AG04450 (cell line): ENCODE measurements at regions not wholly inside any gene's neighbourhood (a gene's known extent, or its start where the extent isn't known, plus 50 kb on each side); places are given as distances from the start of the nearest gene placed in this dataset.
A peak's percentile ranks its signal among the peaks of the same experiment; 100 is the strongest.

ENCODE experiments used
- CTCF ChIA-PET: fragments of 300-600, 350-600 bp; formaldehyde crosslinking; extraction: SDS; loops from one replicate; lab custom pipeline; 2022; ENCODE audit warnings: antibody characterized with exemption, inconsistent platforms; lab: Charles Lee
- POLR2A ChIA-PET: fragments of 350-600 bp; formaldehyde crosslinking; extraction: SDS; loops from one replicate; lab custom pipeline; 2021; ENCODE audit warnings: antibody characterized with exemption, inconsistent platforms; lab: Yijun Ruan, JAX
- DNase-seq: peaks from one replicate; pipeline ENCODE4 v3.0.0-alpha.2; 2011; ENCODE audit warnings: low read depth, low spot score
- H3K27ac ChIP-seq: one replicate; pipeline ENCODE4 v1.5.1; 2012; ENCODE audit warnings: low read depth, low read length, control low read depth
- H3K27me3 ChIP-seq: one replicate; pipeline ENCODE4 v1.6.0; 2012; ENCODE audit warnings: low read length; ENCODE audit not compliant: control insufficient read depth, insufficient read depth
- H3K4me3 ChIP-seq: 2 replicates; pipeline ENCODE4 v1.5.1; 2011; ENCODE audit warnings: mild to moderate bottlenecking, low read depth, low read length, control low read depth
- H3K9me3 ChIP-seq: 2 replicates; pipeline ENCODE4 v1.5.1; 2012; ENCODE audit warnings: low read length; ENCODE audit not compliant: control insufficient read depth, insufficient read depth
- TF ChIP-seq, protein P1 (sequence below): IDR thresholded peaks from 2 replicates; pipeline ENCODE4 v1.5.1; 2011; ENCODE audit warnings: low read depth, low read length, control low read depth, inconsistent platforms

DNA sequence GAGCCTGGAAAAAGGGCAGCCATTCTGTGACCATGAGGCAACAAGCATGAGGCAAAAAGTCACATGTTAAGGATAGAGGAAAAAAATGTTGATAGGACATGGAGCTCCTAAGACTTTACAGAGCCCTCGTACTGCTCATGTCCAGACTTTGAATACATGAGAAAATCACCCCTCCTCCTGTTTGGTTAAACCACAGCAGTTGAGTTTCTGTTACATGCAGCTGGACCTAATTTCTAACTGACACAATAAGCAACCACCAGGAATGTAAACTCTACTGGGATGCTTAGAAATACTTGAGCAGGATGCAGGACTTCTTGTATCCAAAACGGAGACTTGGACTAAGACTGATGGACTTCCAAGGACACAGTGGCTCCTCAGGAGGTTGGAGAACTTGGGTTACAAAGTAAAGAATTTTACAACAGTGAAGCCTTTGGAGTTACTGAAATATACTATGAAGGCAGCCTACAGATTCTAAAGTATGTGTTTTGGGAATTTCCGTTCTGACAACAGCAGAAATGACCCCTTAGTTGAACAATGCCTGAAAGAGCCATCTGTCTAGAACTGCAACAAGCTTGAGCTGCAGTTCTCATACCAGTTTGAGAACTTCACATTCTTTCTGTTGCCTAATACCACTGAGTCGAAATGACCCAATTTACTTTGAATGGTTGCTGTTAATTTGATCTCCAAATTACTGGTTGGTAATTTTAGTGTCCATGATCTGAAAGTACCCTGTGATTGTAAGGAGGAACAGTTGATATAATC lies 268.9 kb downstream of the PIK3R1 start:
- Histone ChIP-seq H3K9me3 (no peaks in the 10 kb centered on the region), H3K27me3 (no peaks in the 10 kb centered on the region), H3K4me3 (no peak overlapping the region), H3K27ac (peak overlapping the region; percentile 94)
- TF ChIP-seq, protein P1, sequence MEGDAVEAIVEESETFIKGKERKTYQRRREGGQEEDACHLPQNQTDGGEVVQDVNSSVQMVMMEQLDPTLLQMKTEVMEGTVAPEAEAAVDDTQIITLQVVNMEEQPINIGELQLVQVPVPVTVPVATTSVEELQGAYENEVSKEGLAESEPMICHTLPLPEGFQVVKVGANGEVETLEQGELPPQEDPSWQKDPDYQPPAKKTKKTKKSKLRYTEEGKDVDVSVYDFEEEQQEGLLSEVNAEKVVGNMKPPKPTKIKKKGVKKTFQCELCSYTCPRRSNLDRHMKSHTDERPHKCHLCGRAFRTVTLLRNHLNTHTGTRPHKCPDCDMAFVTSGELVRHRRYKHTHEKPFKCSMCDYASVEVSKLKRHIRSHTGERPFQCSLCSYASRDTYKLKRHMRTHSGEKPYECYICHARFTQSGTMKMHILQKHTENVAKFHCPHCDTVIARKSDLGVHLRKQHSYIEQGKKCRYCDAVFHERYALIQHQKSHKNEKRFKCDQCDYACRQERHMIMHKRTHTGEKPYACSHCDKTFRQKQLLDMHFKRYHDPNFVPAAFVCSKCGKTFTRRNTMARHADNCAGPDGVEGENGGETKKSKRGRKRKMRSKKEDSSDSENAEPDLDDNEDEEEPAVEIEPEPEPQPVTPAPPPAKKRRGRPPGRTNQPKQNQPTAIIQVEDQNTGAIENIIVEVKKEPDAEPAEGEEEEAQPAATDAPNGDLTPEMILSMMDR, result no peak
- POLR2A ChIA-PET, result interaction anchor here (1.1 to 1.5 kb wide), 3 partner anchors 22 to 39 kb away, joined by 3 read pairs; no protein-coding TSS in a partner anchor
- DNase-seq, result peak; percentile 89
- CTCF ChIA-PET, result interaction anchor here (2.8 kb wide), 1 partner anchor 198 kb away, joined by 8 read pairs; no protein-coding TSS in a partner anchor

DNA sequence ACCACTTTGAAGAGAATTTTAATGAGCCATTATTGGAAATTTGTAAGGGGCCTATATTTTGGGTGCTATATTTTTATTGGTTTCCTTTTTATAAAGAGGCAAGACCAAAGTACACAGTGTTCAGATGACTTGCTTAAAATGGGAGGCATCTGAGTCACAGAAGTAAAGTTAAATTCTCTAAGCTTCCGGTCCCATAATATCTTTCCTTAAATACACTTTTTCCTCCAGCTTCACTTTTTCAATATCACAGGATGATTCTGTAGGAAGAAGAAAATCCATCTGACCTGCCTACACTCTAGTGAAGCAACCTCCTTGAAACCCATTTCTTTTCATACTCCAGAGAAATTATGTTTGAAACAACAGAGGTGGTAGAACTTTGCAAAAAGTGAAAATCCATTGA lies 274.0 kb downstream of the PIK3R1 start:
- H3K27me3 ChIP-seq, result no peaks in the 10 kb centered on the region
- H3K9me3 ChIP-seq, result no peaks in the 10 kb centered on the region
- POLR2A ChIA-PET, result no interaction called here
- H3K4me3 ChIP-seq, result no peak overlapping the region
- TF ChIP-seq, protein P1, result no peak
- CTCF ChIA-PET, result interaction anchor here (0.9 kb wide), 1 partner anchor 203 kb away, joined by 4 read pairs; no protein-coding TSS in a partner anchor
- DNase-seq, result no peak
- H3K27ac ChIP-seq, result no peak overlapping the region

DNA sequence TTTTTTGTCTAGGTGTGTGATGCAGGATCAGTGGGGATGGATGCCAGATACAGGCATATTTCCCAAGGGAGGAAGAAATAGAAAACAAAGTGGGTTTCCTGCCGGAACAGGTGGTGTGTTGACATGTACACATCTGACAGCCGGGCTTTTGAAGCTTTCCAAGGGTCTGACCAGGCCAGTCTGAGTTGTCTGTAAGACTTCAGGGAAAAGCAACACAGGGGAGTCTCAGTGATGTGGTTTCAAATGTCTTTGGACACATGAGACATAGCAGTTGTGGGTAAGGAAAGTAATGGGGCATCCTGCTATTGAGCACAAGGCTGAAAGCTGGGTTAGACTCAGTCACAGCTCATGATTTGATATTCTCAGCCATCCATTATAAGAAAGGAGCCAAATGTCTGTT lies 274.9 kb downstream of the PIK3R1 start:
- ChIA-PET CTCF (no interaction called here), POLR2A (no interaction called here)

DNA sequence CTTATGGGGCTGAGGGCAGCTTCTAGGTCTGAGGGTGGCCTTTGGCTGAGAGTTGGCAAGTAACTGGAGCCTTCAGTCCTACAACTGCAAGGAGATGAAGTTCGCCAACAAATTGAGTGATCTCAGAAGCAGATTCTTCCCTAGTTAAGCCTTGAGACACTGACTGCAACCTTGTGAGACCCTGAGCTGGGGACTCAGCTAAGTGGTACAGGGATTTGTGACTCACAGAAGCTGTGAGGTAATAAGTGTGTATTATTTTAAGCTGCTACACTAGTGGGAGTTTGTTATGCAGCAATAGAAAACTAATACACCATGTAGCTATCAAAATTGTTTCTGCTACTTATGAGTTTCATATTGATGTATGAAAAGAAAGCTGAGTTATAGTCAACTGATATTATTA lies 279.2 kb downstream of the PIK3R1 start:
- DNase-seq, result no peak
- Histone ChIP-seq H3K27ac (no peak overlapping the region), H3K4me3 (no peak overlapping the region), H3K9me3 (peaks cover 7% of the 10 kb centered on the region; the same call in 1 of the 2 replicates), H3K27me3 (no peaks in the 10 kb centered on the region)
- CTCF ChIA-PET, result no interaction called here
- TF ChIP-seq, protein P1, result no peak
- POLR2A ChIA-PET, result no interaction called here

More for the DNA sequence above, 274.9 kb downstream of the PIK3R1 start:
- H3K27me3 ChIP-seq, result no peaks in the 10 kb centered on the region
- no peak overlapping the region for H3K27ac ChIP-seq
- no peaks in the 10 kb centered on the region for H3K9me3 ChIP-seq
- no peak for DNase-seq
- TF ChIP-seq, protein P1, result no peak
- no peak overlapping the region for H3K4me3 ChIP-seq

DNA sequence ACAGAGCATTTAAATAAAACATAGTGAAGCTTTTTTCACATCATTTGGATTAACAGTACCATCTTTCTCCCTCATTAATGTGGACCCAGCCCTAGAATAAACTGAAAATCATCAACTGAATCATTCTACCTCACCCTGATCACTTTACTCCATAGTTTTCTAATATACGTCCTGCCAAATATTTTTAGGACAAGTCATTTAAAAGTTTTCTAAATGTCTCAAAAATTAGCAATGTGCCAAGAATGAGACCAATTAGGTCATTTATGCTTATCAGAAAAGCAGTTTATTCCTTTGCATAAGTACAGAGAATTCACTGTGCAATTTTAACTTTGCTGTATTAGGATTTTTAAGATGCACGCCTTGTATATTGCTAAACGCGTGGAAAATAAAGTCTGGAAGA lies 284.4 kb downstream of the PIK3R1 start:
- CTCF ChIA-PET, result interaction anchor here (0.7 kb wide), 1 partner anchor 175 kb away, joined by 3 read pairs; no protein-coding TSS in a partner anchor
- DNase-seq, result no peak
- no peak overlapping the region for H3K4me3 ChIP-seq
- TF ChIP-seq, protein P1, result no peak
- no peaks in the 10 kb centered on the region for H3K27me3 ChIP-seq
- POLR2A ChIA-PET, result no interaction called here
- no peak overlapping the region for H3K27ac ChIP-seq
- H3K9me3 ChIP-seq, result peaks cover 7% of the 10 kb centered on the region; the same call in 1 of the 2 replicates
